LNCAP (cell line): ENCODE measurements at regions not wholly inside any gene's neighbourhood (a gene's known extent, or its start where the extent isn't known, plus 50 kb on each side); places are given as distances from the start of the nearest gene placed in this dataset.

Experiments used
- TF ChIP-seq, protein P1 (sequence below): fragments of 450-650 bp; IDR thresholded peaks from 2 replicates; pipeline ENCODE4 v1.5.1; 2017; ENCODE audit warnings: mild to moderate bottlenecking

GRCh38 chr15:60086681-60087429, 82.7 kb downstream of the FOXB1 start:
- TF ChIP-seq, protein P1, sequence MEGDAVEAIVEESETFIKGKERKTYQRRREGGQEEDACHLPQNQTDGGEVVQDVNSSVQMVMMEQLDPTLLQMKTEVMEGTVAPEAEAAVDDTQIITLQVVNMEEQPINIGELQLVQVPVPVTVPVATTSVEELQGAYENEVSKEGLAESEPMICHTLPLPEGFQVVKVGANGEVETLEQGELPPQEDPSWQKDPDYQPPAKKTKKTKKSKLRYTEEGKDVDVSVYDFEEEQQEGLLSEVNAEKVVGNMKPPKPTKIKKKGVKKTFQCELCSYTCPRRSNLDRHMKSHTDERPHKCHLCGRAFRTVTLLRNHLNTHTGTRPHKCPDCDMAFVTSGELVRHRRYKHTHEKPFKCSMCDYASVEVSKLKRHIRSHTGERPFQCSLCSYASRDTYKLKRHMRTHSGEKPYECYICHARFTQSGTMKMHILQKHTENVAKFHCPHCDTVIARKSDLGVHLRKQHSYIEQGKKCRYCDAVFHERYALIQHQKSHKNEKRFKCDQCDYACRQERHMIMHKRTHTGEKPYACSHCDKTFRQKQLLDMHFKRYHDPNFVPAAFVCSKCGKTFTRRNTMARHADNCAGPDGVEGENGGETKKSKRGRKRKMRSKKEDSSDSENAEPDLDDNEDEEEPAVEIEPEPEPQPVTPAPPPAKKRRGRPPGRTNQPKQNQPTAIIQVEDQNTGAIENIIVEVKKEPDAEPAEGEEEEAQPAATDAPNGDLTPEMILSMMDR, result no peak

- TF ChIP-seq, protein P1, result no peak
Observed at GRCh38 chr15:60087561-60087960, 83.5 kb downstream of the FOXB1 start.

GRCh38 chr15:60090747-60091146, 86.6 kb downstream of the FOXB1 start:
- TF ChIP-seq, protein P1, result no peak

GRCh38 chr15:60091157-60091556, 87.0 kb downstream of the FOXB1 start:
- TF ChIP-seq, protein P1, result no peak

DNA sequence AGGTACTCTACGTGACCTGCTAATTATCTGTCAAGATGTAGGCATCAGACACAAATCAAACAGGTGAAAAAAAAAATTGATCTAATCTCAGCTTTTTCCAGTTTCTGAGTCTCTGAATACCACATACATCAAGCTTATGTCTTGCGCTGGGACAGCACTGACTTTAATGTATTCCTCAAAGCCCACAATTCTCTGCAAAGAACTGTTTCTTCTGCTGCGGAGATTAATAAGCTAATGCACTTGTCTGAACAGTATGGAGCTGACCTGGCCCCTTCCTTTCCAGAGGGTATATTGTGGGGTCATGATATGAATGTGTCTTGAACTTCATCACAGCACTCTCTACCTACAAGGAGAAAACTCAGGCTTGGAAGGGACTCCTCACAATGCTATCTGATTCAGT, 87.8 kb downstream of the FOXB1 start:
- TF ChIP-seq, protein P1, result no peak

GRCh38 chr15:60093273-60094067, 89.4 kb downstream of the FOXB1 start:
- TF ChIP-seq, protein P1, result no peak

GRCh38 chr15:60095711-60096110, 91.6 kb downstream of the FOXB1 start:
- TF ChIP-seq, protein P1, result no peak
